Smooth muscle cell of the brain vasculature (primary cell): ENCODE measurements at regions not wholly inside any gene's neighbourhood (a gene's known extent, or its start where the extent isn't known, plus 50 kb on each side); places are given as distances from the start of the nearest gene placed in this dataset.

ENCODE experiments used
- DNase-seq: peaks from one replicate; pipeline ENCODE4 v3.0.0-alpha.2; 2012; ENCODE audit warnings: low read depth, low spot score

- DNase-seq: no peak
Observed at GRCh38 chr7:155201325-155202087, 96.2 kb upstream of the INSIG1 start.

GRCh38 chr7:155202106-155202871 is 95.4 kb upstream of the INSIG1 start:
- DNase-seq: no peak

GRCh38 chr7:155203059-155203881 is 94.4 kb upstream of the INSIG1 start:
- DNase-seq: no peak

GRCh38 chr7:155203882-155204691 is 93.6 kb upstream of the INSIG1 start:
- DNase-seq: no peak

- DNase-seq: no peak
Observed at GRCh38 chr7:155204744-155205367, 92.8 kb upstream of the INSIG1 start.

GRCh38 chr7:155205368-155206317 is 92.0 kb upstream of the INSIG1 start:
- peak; percentile 51 for DNase-seq

- peak; percentile 40 for DNase-seq
Observed at GRCh38 chr7:155206318-155207020, 91.2 kb upstream of the INSIG1 start.

- no peak for DNase-seq
Observed at GRCh38 chr7:155207326-155208002, 90.2 kb upstream of the INSIG1 start.

- DNase-seq: no peak
Observed at GRCh38 chr7:155208681-155209477, 88.8 kb upstream of the INSIG1 start.

- no peak for DNase-seq
Observed at GRCh38 chr7:155209478-155210319, 88.0 kb upstream of the INSIG1 start.

- no peak for DNase-seq
Observed at GRCh38 chr7:155210356-155210755, 87.3 kb upstream of the INSIG1 start.

- DNase-seq: no peak
Observed at GRCh38 chr7:155211173-155211572, 86.5 kb upstream of the INSIG1 start.

- DNase-seq: no peak
Observed at GRCh38 chr7:155211761-155212160, 85.9 kb upstream of the INSIG1 start.

- no peak for DNase-seq
Observed at GRCh38 chr7:155212301-155213015, 85.2 kb upstream of the INSIG1 start.

GRCh38 chr7:155213385-155213784 is 84.3 kb upstream of the INSIG1 start:
- DNase-seq: no peak
